ENCODE measurements at regions not wholly inside any gene's neighbourhood (a gene's known extent, or its start where the extent isn't known, plus 50 kb on each side); places are given as distances from the start of the nearest gene placed in this dataset.

- no peak for TF ChIP-seq NONO (IDR thresholded peaks at IDR 0.05; ENCODE audit: low read depth in 2 of 2, low read length in 1 of 2)
- TF ChIP-seq E2F5 (CRISPR knock-in tag; IDR thresholded peaks at IDR 0.05), result no peak
- no peak for TF ChIP-seq STAT6 (CRISPR knock-in tag; IDR thresholded peaks at IDR 0.05)
- no peak for TF ChIP-seq PATZ1 (CRISPR knock-in tag; IDR thresholded peaks at IDR 0.05; ENCODE audit: borderline replicate concordance)
- TF ChIP-seq HMG20A (CRISPR knock-in tag; conservative IDR thresholded peaks at IDR 0.05), result no peak
- no peak for TF ChIP-seq MYBL2 (IDR thresholded peaks at IDR 0.05; ENCODE audit: low read depth)
- TF ChIP-seq MYBL2 (CRISPR knock-in tag; IDR thresholded peaks at IDR 0.05; ENCODE audit: borderline replicate concordance), result no peak
- no peak for TF ChIP-seq ZNF766 (CRISPR knock-in tag; conservative IDR thresholded peaks at IDR 0.05)
- TF ChIP-seq ARID4B (CRISPR knock-in tag; IDR thresholded peaks at IDR 0.05), result no peak
- no peak for TF ChIP-seq XRCC5 (IDR thresholded peaks at IDR 0.05; ENCODE audit: low read depth, low read length)
- no peak for TF ChIP-seq IRF1 (CRISPR knock-in tag; IDR thresholded peaks at IDR 0.05; ENCODE audit: borderline replicate concordance)
- TF ChIP-seq KAT2B (IDR thresholded peaks at IDR 0.05; ENCODE audit: low read depth, low read length), result no peak
- TF ChIP-seq ZNF589 (CRISPR knock-in tag; IDR thresholded peaks at IDR 0.05; ENCODE audit: low read depth), result no peak; the same call in 1 of the 2 replicates
- TF ChIP-seq NCOA1 (IDR thresholded peaks at IDR 0.05; ENCODE audit: low read depth), result no peak
These were observed 143.6 kb downstream of the VEGFA start (continued) for GRCh38 chr6:43913375-43914271.

Data from K562 (cell line).